WTC11 (cell line): ENCODE measurements at regions not wholly inside any gene's neighbourhood (a gene's known extent, or its start where the extent isn't known, plus 50 kb on each side); places are given as distances from the start of the nearest gene placed in this dataset.
A peak's percentile ranks its signal among the peaks of the same experiment; 100 is the strongest.
"Not testable (repeated sequence)": the region's sequence is repeated elsewhere in the genome, so short reads cannot be mapped to it uniquely, and the experiment has no call there.

Experiments
- ATAC-seq: fragments of 200-7000 bp; cut with Tn5 transposase; 2 replicates; pipeline ENCODE4 v1.10.0; 2021; ENCODE audit warnings: mild to moderate bottlenecking, moderate library complexity
- CTCF ChIA-PET: fragments of 300-600 bp; sonication (Branson Sonifier 250); formaldehyde crosslinking; loops from one replicate; lab custom pipeline; 2021; ENCODE audit warnings: antibody characterized with exemption; lab: Charles Lee
- POLR2A ChIA-PET: fragments of 350-600 bp; sonication (Branson Sonifier 250); formaldehyde crosslinking; loops from one replicate; lab custom pipeline; 2021; ENCODE audit warnings: antibody characterized with exemption; lab: Charles Lee
- DNase-seq: peaks from one replicate; pipeline ENCODE4 v3.0.0; 2021; ENCODE audit warnings: low spot score
- H3K27ac Mint-ChIP-seq: 2 replicates; pipeline ENCODE4 v1.8.0; 2021; ENCODE audit warnings: mixed read lengths
- H3K27me3 Mint-ChIP-seq: 2 replicates; pipeline ENCODE4 v1.8.0; 2021; ENCODE audit warnings: low read depth, mild to moderate bottlenecking, moderate library complexity, mixed read lengths
- H3K36me3 Mint-ChIP-seq: 2 replicates; pipeline ENCODE4 v1.8.0; 2021; ENCODE audit warnings: mixed read lengths
- H3K4me1 Mint-ChIP-seq: 2 replicates; pipeline ENCODE4 v1.8.0; 2022; ENCODE audit warnings: mixed read lengths
- H3K4me3 Mint-ChIP-seq: 2 replicates; pipeline ENCODE4 v1.8.0; 2021; ENCODE audit warnings: mild to moderate bottlenecking, moderate library complexity, mixed read lengths
- H3K9me3 Mint-ChIP-seq: 2 replicates; pipeline ENCODE4 v1.8.0; 2021; ENCODE audit warnings: mixed read lengths
- ELF4 ChIP-seq: sonication (generic); formaldehyde crosslinking; IDR thresholded peaks from 2 replicates; pipeline ENCODE4 v1.8.1; 2022; ENCODE audit warnings: low read depth, mild to moderate bottlenecking, moderate library complexity, missing genetic modification reagents
- EMX1 ChIP-seq: fragments of 250-450 bp; sonication (Bioruptor Pico); IDR thresholded peaks from 2 replicates; pipeline ENCODE4 v1.8.0; 2021; ENCODE audit warnings: mild to moderate bottlenecking
- ETV6 ChIP-seq: sonication (generic); formaldehyde crosslinking; IDR thresholded peaks from 2 replicates; pipeline ENCODE4 v1.8.1; 2022; ENCODE audit warnings: mild to moderate bottlenecking, missing genetic modification reagents
- HMGA2 ChIP-seq: fragments of 250-450 bp; sonication (Bioruptor Pico); IDR thresholded peaks from 2 replicates; pipeline ENCODE4 v1.4.0; 2021; ENCODE audit warnings: mild to moderate bottlenecking, moderate library complexity
- TEAD4 ChIP-seq: sonication (generic); formaldehyde crosslinking; IDR thresholded peaks from 2 replicates; pipeline ENCODE4 v1.8.0; 2022; ENCODE audit warnings: mild to moderate bottlenecking, missing genetic modification reagents
- ZNF121 ChIP-seq: sonication (generic); formaldehyde crosslinking; IDR thresholded peaks from 2 replicates; pipeline ENCODE4 v1.8.0; 2023; ENCODE audit warnings: missing genetic modification reagents
- ZNF416 ChIP-seq: fragments of 250-450 bp; sonication (Bioruptor Pico); IDR thresholded peaks from 2 replicates; pipeline ENCODE4 v1.9.0; 2021; ENCODE audit warnings: mild to moderate bottlenecking, inconsistent platforms
- TF ChIP-seq, protein P1 (sequence below): fragments of 250-450 bp; sonication (Bioruptor Pico); IDR thresholded peaks from 2 replicates; pipeline ENCODE4 v1.9.0; 2021; ENCODE audit warnings: moderate library complexity, mild to moderate bottlenecking, inconsistent platforms, borderline replicate concordance
- TF ChIP-seq, protein P2 (sequence below): sonication (generic); formaldehyde crosslinking; IDR thresholded peaks from 2 replicates; pipeline ENCODE4 v1.8.0; 2023; ENCODE audit warnings: missing genetic modification reagents, mild to moderate bottlenecking, borderline replicate concordance
- TF ChIP-seq, protein P3 (sequence below): sonication (generic); formaldehyde crosslinking; IDR thresholded peaks from 2 replicates; pipeline ENCODE4 v1.8.1; 2023; ENCODE audit warnings: mild to moderate bottlenecking, moderate library complexity, missing genetic modification reagents

DNA sequence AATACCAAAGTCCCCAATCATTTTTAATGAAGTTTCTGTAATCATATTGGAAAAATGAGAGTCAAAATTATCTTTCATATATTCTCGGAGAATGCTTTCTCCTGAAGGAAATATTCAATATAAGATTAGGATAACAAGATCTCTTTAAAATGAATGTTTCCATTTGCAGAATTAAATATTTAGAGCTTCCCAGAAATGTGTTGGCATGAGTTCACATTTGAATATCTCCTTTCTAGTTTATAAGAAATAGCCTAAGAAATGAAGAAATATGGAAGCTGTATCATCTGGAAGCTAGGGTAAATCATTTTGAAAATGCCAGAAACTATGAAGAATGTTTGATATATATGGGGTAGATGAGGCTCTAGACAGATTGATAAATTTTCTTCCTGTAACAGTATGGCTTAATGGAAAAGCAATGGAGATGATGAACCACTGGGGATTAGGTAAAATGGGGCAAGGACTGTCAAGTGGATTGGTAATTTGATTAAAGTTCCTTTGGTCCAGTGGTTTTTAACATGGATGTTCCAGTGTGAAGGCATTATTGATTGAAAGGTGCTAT lies 184.6 kb upstream of the ZNF804A start:
- DNase-seq (no peak), ATAC-seq (no peak)

DNA sequence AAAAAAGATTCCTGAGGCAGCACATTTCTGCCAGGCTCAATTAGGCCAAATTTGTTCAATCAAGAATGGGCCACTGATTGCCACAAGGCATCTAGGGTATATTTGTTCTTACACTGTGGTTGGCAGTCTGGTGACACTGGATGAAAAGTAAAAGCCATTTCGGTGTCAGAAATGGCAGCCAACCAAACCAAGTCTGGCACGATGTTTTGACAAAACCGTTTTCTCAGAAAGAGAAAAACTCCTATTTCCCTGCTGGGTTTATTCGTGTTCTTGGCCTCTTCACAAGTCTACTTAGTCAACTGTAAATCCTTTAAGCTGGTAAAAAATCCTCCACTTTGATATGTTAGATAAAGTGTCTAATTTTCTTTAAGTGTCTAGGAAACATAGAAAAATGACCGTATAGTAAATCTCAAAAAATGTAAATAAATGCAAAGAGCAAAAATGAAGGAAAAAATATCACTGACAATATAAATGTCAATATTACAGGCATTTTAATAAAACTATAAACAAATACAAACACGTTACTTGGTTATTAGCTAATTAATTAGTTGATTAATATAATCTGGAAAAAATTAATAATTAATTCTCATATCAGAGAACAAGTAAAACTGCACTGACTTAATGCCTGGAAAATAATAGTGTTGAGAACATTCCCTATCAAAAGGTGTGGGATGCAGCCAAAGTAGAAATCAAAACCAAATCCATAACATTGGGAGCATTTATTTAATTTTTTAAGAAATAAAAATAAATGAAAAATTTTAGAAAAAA lies 182.0 kb upstream of the ZNF804A start:
- H3K27ac Mint-ChIP-seq, result no peak overlapping the region
- no peaks in the 10 kb centered on the region for H3K36me3 Mint-ChIP-seq
- CTCF ChIA-PET, result no interaction called here
- no peaks in the 10 kb centered on the region for H3K9me3 Mint-ChIP-seq
- no peak overlapping the region for H3K4me3 Mint-ChIP-seq
- POLR2A ChIA-PET, result no interaction called here
- H3K4me1 Mint-ChIP-seq, result peaks cover 11% of the 10 kb centered on the region; the same call in 1 of the 2 replicates
- H3K27me3 Mint-ChIP-seq, result no peaks in the 10 kb centered on the region
- no peak for TF ChIP-seq TEAD4 (CRISPR knock-in tag)
- TF ChIP-seq, protein P1, sequence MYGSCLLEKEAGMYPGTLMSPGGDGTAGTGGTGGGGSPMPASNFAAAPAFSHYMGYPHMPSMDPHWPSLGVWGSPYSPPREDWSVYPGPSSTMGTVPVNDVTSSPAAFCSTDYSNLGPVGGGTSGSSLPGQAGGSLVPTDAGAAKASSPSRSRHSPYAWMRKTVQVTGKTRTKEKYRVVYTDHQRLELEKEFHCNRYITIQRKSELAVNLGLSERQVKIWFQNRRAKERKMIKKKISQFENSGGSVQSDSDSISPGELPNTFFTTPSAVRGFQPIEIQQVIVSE, result no peak
- peak; percentile 74; the same call in 1 of the 2 replicates for TF ChIP-seq HMGA2 (CRISPR knock-in tag)
- TF ChIP-seq, protein P2, sequence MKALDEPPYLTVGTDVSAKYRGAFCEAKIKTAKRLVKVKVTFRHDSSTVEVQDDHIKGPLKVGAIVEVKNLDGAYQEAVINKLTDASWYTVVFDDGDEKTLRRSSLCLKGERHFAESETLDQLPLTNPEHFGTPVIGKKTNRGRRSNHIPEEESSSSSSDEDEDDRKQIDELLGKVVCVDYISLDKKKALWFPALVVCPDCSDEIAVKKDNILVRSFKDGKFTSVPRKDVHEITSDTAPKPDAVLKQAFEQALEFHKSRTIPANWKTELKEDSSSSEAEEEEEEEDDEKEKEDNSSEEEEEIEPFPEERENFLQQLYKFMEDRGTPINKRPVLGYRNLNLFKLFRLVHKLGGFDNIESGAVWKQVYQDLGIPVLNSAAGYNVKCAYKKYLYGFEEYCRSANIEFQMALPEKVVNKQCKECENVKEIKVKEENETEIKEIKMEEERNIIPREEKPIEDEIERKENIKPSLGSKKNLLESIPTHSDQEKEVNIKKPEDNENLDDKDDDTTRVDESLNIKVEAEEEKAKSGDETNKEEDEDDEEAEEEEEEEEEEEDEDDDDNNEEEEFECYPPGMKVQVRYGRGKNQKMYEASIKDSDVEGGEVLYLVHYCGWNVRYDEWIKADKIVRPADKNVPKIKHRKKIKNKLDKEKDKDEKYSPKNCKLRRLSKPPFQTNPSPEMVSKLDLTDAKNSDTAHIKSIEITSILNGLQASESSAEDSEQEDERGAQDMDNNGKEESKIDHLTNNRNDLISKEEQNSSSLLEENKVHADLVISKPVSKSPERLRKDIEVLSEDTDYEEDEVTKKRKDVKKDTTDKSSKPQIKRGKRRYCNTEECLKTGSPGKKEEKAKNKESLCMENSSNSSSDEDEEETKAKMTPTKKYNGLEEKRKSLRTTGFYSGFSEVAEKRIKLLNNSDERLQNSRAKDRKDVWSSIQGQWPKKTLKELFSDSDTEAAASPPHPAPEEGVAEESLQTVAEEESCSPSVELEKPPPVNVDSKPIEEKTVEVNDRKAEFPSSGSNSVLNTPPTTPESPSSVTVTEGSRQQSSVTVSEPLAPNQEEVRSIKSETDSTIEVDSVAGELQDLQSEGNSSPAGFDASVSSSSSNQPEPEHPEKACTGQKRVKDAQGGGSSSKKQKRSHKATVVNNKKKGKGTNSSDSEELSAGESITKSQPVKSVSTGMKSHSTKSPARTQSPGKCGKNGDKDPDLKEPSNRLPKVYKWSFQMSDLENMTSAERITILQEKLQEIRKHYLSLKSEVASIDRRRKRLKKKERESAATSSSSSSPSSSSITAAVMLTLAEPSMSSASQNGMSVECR (CRISPR knock-in tag), result no peak
- TF ChIP-seq ELF4 (CRISPR knock-in tag), result no peak
- DNase-seq (no peak), ATAC-seq (no peak)

More for the DNA sequence above, 184.6 kb upstream of the ZNF804A start:
- ChIA-PET CTCF (no interaction called here), POLR2A (no interaction called here)
- Mint-ChIP-seq H3K4me1 (no peaks in the 10 kb centered on the region), H3K9me3 (no peaks in the 10 kb centered on the region), H3K27me3 (no peaks in the 10 kb centered on the region), H3K4me3 (no peak overlapping the region), H3K27ac (no peak overlapping the region), H3K36me3 (no peaks in the 10 kb centered on the region)
- TF ChIP-seq EMX1 (CRISPR knock-in tag) (no peak), ZNF121 (CRISPR knock-in tag) (no peak)
- TF ChIP-seq, all 79 proteins: peak for 0

DNA sequence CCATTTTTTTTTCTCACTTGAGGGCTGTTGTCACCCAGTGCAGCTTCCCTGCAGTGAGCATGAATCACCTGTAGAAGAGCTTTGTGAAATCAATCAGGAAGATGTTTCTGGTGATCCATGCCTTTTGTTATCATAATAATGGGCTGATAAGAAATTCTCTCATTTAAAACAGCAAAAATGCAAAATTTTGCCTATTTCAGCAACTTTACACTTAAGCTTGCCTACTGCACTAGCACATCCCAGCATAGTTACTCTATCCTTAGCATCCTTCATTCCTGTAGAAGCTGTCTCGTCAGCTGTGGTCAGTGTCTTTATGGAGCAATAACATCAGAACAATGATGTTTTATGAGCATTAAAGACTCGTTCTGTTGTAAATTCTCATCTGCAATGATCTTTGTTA lies 178.6 kb upstream of the ZNF804A start:
- ChIA-PET POLR2A (no interaction called here), CTCF (interaction anchor here (0.5 kb wide), 1 partner anchor 148 kb away, joined by 4 read pairs; no protein-coding TSS in a partner anchor)
- ATAC-seq (peak; percentile 46), DNase-seq (no peak)
- Mint-ChIP-seq H3K9me3 (no peaks in the 10 kb centered on the region), H3K27me3 (no peaks in the 10 kb centered on the region), H3K4me3 (no peak overlapping the region), H3K36me3 (no peaks in the 10 kb centered on the region), H3K27ac (no peak overlapping the region), H3K4me1 (peaks cover 11% of the 10 kb centered on the region; the same call in 1 of the 2 replicates)
- no peak for TF ChIP-seq ETV6 (CRISPR knock-in tag)
- TF ChIP-seq, protein P3, sequence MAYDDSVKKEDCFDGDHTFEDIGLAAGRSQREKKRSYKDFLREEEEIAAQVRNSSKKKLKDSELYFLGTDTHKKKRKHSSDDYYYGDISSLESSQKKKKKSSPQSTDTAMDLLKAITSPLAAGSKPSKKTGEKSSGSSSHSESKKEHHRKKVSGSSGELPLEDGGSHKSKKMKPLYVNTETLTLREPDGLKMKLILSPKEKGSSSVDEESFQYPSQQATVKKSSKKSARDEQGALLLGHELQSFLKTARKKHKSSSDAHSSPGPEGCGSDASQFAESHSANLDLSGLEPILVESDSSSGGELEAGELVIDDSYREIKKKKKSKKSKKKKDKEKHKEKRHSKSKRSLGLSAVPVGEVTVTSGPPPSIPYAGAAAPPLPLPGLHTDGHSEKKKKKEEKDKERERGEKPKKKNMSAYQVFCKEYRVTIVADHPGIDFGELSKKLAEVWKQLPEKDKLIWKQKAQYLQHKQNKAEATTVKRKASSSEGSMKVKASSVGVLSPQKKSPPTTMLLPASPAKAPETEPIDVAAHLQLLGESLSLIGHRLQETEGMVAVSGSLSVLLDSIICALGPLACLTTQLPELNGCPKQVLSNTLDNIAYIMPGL (CRISPR knock-in tag), result no peak
- TF ChIP-seq ZNF416, result no peak

DNA sequence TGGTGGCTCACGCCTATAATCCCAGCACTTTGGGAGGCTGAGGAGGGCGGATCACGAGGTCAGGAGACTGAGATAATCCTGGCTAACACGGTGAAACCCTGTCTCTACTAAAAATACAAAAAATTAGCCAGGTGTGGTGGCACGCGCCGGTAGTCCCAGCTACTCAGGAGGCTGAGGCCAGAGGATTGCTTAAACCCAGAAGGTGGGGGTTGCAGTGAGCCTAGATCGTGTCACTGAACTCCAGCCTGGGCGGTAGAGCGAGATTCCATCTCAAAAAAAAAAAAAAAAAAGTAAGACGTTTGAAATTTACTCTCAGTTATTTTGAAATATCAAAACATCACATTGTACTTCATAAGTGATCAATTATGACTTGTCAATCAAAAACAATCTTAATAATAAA lies 176.9 kb upstream of the ZNF804A start:
- CTCF ChIA-PET, ATAC-seq, H3K4me3 Mint-ChIP-seq, H3K27ac Mint-ChIP-seq, DNase-seq, H3K9me3 Mint-ChIP-seq, H3K27me3 Mint-ChIP-seq, POLR2A ChIA-PET, H3K36me3 Mint-ChIP-seq: not testable (repeated sequence)
- peaks cover 11% of the 10 kb centered on the region; the same call in 1 of the 2 replicates for H3K4me1 Mint-ChIP-seq
